ENCODE measurements at regions not wholly inside any gene's neighbourhood (a gene's known extent, or its start where the extent isn't known, plus 50 kb on each side); places are given as distances from the start of the nearest gene placed in this dataset.

GRCh38 chr1:81472387-81472786, 328.3 kb upstream of the ADGRL2 start:
- H3K36me3 ChIP-seq: no peaks in the 10 kb centered on the region
- no peaks in the 10 kb centered on the region for H3K27me3 ChIP-seq (replicated peaks; ENCODE audit: insufficient read depth)
- H3K27ac ChIP-seq: no peak overlapping the region
- no peak for ATAC-seq (ENCODE audit: insufficient number of reproducible peaks, low FRiP score, low read depth)
- H3K9me3 ChIP-seq: no peaks in the 10 kb centered on the region
- H3K4me3 ChIP-seq: no peak overlapping the region
- no peak for TF ChIP-seq CTCF (IDR thresholded peaks at IDR 0.05)
- no peak for DNase-seq (ENCODE audit: low spot score)
- no peaks in the 10 kb centered on the region for H3K4me1 ChIP-seq (ENCODE audit: control insufficient read depth in 1 of 2, low read depth in 2 of 2)

GRCh38 chr1:81471255-81471654, 329.5 kb upstream of the ADGRL2 start:
- ATAC-seq (ENCODE audit: insufficient number of reproducible peaks, low FRiP score, low read depth) (no peak), DNase-seq (ENCODE audit: low spot score) (no peak)
- Histone ChIP-seq H3K4me3 (no peak overlapping the region), H3K36me3 (no peaks in the 10 kb centered on the region), H3K4me1 (ENCODE audit: control insufficient read depth in 1 of 2, low read depth in 2 of 2) (no peaks in the 10 kb centered on the region), H3K27me3 (replicated peaks; ENCODE audit: insufficient read depth) (no peaks in the 10 kb centered on the region), H3K27ac (no peak overlapping the region), H3K9me3 (no peaks in the 10 kb centered on the region)
- TF ChIP-seq CTCF (IDR thresholded peaks at IDR 0.05): no peak

- Histone ChIP-seq H3K27ac (no peak overlapping the region), H3K27me3 (replicated peaks; ENCODE audit: insufficient read depth) (no peaks in the 10 kb centered on the region), H3K36me3 (no peaks in the 10 kb centered on the region), H3K9me3 (no peaks in the 10 kb centered on the region), H3K4me3 (no peak overlapping the region), H3K4me1 (ENCODE audit: control insufficient read depth in 1 of 2, low read depth in 2 of 2) (no peaks in the 10 kb centered on the region)
- DNase-seq (ENCODE audit: low spot score) (no peak), ATAC-seq (ENCODE audit: insufficient number of reproducible peaks, low FRiP score, low read depth) (no peak)
- no peak for TF ChIP-seq CTCF (IDR thresholded peaks at IDR 0.05)
These were observed 330.5 kb upstream of the ADGRL2 start for GRCh38 chr1:81470275-81470674.

- Histone ChIP-seq H3K4me3 (no peak overlapping the region), H3K27me3 (replicated peaks; ENCODE audit: insufficient read depth) (no peaks in the 10 kb centered on the region), H3K4me1 (ENCODE audit: control insufficient read depth in 1 of 2, low read depth in 2 of 2) (no peaks in the 10 kb centered on the region), H3K9me3 (no peaks in the 10 kb centered on the region), H3K27ac (no peak overlapping the region), H3K36me3 (no peaks in the 10 kb centered on the region)
- DNase-seq (ENCODE audit: low spot score): no peak
- no peak for ATAC-seq (ENCODE audit: insufficient number of reproducible peaks, low FRiP score, low read depth)
- TF ChIP-seq CTCF (IDR thresholded peaks at IDR 0.05): no peak
These were observed 333.4 kb upstream of the ADGRL2 start for GRCh38 chr1:81467383-81467782.

GRCh38 chr1:81466961-81467360, 333.8 kb upstream of the ADGRL2 start:
- H3K9me3 ChIP-seq: no peaks in the 10 kb centered on the region

More at GRCh38 chr1:81466961-81467360, 333.8 kb upstream of the ADGRL2 start:
- ATAC-seq (ENCODE audit: insufficient number of reproducible peaks, low FRiP score, low read depth): no peak
- Histone ChIP-seq H3K27me3 (replicated peaks; ENCODE audit: insufficient read depth) (no peaks in the 10 kb centered on the region), H3K4me1 (ENCODE audit: control insufficient read depth in 1 of 2, low read depth in 2 of 2) (no peaks in the 10 kb centered on the region), H3K4me3 (no peak overlapping the region), H3K36me3 (no peaks in the 10 kb centered on the region), H3K27ac (no peak overlapping the region)
- no peak for TF ChIP-seq CTCF (IDR thresholded peaks at IDR 0.05)
- no peak for DNase-seq (ENCODE audit: low spot score)
